GM19467 (cell line): ENCODE measurements at regions not wholly inside any gene's neighbourhood (a gene's known extent, or its start where the extent isn't known, plus 50 kb on each side); places are given as distances from the start of the nearest gene placed in this dataset.
"Not testable (repeated sequence)": the region's sequence is repeated elsewhere in the genome, so short reads cannot be mapped to it uniquely, and the experiment has no call there.

Experiments
- ATAC-seq: cut with Tn5 transposase; IDR thresholded peaks from one replicate; pipeline ENCODE4 v1.9.1; 2021; ENCODE audit warnings: mild to moderate bottlenecking, moderate library complexity; ENCODE audit not compliant: unreplicated experiment

GRCh38 chr3:78283994-78284393, 1244.1 kb downstream of the ROBO2 start:
- no peak for ATAC-seq

- no peak for ATAC-seq
Observed at GRCh38 chr3:78285032-78285728, 1245.3 kb downstream of the ROBO2 start.

DNA sequence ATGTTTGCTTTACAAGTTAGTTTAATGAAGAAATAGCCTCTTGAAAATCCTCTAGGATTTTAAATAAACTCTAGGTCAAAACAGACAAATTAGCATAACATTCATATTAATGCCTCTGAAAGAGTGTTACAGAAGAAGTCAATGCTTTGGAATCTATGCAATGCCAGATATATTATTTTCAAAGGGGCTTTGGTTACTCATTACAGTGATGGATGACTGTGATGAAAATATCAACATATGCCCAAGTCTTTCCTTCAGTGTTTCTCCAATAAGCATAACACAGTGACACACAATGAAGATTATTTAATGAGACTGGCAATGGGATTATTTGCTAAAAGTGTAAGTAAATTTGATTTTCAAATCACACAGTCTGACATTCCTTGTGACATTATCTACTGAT, 1247.2 kb downstream of the ROBO2 start:
- no peak for ATAC-seq

- ATAC-seq, result no peak
Observed at GRCh38 chr3:78293284-78293683, 1253.4 kb downstream of the ROBO2 start.

DNA sequence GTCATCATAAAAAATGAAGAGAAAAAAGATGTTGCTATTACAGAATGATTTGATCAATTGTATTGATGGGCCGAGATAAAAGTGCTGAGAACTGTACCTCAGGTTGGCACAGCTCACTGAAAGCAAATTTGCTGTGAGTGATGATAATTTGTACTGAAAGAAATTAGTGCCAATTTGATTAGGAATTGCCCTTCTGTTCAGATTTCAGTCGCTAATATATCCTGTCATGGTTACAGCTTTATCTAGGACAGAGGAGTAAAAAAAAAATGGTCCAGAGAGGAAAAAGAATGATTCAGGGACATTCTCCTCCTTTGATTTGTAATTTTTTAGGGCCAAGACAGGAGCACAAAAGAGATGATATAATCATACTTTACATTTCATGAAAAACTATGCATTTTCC, 1264.2 kb downstream of the ROBO2 start:
- ATAC-seq, result no peak

DNA sequence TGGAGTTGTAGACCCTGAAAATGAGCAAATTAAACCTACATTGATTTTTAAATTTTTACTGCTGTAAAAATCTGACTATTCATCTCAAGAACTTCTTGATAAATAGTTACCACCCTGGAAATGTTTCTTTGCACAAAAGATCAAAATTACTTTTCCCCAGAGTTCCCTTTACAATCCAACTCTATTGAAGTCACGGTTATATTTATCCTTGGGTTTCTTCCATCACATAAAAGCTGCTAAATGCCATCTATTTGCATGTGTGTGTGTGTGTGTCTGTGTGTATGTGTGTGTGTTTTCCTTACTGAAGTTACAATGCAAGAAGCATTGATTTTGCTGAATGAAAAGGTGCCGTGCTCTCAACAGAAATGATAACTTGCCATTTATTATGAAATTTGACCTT, 1273.0 kb downstream of the ROBO2 start:
- ATAC-seq, result no peak

DNA sequence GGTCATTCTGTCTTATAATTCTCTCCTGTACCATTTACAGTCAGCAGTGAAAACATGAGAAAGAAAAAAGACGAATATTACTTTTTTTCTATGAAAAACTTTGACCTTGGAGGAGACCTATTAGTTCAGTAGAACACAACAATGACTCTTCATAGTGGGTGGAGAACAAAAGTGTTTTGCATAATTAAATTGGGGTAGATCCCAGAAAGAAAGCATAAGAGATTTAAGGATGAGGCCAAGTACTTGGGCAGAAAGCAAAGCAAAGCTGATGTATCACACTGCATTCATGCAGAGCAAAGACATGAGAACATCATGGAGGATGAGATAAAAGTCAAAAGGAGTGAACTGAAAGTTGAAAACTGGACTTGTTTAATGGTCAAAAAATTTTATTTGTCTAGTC, 1273.4 kb downstream of the ROBO2 start:
- no peak for ATAC-seq

DNA sequence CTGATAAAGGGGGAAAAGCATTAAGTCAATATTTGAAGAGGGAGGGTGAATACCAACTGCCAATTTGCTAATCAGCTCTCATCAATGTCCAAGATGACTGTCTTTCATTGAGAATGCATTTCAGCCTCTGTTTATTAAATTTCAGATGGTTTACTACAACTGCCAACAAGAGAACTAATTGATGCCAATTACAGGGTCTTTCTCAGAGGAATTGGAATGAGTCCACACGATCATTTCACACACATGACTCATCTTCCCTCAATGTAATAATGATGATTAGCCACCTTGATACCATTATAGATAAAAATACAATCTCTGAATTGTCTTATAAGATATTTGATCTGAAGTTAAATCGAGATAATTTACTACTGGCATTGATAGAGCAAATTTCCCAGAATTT, 1274.4 kb downstream of the ROBO2 start:
- ATAC-seq, result no peak

DNA sequence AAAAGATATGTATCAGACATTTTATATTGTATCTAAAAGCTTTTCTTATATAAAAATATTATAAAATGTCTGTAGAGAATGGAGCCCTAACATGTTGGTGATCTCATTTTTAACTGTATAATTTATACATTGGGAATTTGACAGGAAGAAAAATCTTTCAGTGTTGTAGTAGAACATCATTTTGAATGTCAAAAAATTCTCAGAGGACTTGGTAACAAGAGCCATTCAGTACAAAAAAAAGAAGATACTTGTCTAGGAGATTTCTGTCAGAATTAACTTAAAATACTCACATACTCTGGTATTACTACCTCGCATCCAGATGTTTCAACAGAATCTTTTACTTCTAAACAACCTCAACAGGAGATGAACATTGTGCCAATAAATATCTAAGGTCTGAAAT, 1277.9 kb downstream of the ROBO2 start:
- no peak for ATAC-seq

GRCh38 chr3:78322780-78323179, 1282.9 kb downstream of the ROBO2 start:
- no peak for ATAC-seq

- ATAC-seq, result no peak
Observed at GRCh38 chr3:78337801-78338211, 1297.9 kb downstream of the ROBO2 start.

DNA sequence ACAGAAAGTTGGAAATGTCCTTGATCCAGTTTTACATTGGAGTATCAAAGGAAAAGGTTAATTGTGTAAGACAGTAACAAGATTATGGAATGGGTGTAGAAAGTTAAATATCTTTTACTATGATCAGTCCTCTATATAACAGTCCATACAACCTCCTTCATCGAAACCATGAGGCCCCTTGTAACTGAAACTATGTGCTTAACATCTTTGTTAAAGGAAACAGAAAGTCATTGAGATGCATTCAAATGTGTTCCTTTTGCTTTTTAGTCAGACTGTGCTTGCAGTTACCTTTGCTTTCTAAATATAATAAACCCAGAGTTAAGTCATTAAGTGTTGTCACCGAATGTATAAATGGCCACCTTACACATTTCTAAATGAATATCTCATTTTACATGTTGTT, 1298.5 kb downstream of the ROBO2 start:
- ATAC-seq, result peak; percentile 58

- ATAC-seq, result no peak
Observed at GRCh38 chr3:78343221-78343620, 1303.3 kb downstream of the ROBO2 start.

DNA sequence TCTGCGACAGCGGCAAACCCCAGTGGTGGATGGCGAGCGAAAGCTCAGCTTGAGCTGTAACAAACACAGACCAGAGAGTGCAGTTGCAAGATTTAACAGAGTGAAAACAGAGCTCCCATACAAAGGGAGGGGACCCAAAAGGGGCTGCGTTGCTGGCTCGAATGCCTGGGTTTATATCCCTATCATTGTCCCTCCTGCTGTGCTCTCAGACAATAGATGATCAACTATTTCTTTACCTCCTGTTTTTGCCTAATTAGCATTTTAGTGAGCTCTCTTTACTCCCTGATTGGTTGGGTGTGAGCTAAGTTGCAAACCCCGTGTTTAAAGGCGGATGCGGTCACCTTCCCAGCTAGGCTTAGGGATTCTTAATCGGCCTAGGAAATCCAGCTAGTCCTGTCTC, 1304.4 kb downstream of the ROBO2 start:
- ATAC-seq, result not testable (repeated sequence)

DNA sequence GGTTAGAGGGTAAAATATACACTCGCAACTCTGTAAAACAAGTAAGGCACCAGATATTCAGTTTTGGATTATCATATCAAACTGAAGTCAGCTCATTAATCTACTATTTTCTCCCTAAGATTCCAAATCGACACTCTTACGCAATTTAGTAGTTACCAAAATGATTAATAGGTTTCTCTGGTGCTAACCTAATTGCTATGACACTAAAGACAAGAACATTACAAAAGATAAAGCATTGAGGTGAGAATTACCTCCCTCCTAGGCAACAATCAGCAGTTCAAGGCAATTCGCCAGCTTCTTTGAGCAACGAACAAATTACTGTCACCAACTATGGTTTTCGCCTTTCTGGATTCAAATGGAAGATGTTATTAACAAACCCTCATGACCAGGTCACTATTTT, 1305.0 kb downstream of the ROBO2 start:
- no peak for ATAC-seq

GRCh38 chr3:78347176-78347575, 1307.3 kb downstream of the ROBO2 start:
- no peak for ATAC-seq

DNA sequence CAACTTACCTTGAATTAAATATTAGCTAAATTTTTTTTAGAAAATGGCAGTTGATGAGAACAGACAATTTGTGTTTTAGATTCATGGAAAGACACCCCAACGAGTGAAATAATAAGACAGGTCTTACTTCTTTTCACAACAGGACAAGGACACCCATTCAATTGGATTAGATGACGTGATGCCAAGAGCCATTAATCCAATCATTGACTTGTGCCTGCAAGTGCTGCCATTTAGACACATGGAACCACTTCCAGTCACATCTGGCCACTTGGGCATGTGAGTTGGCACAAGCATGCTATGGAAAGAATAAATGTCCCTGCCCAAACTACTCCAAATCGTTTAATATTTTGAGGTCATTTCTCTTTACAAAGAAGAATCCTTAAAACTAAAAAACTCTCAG, 1308.8 kb downstream of the ROBO2 start:
- no peak for ATAC-seq

- ATAC-seq, result no peak
Observed at GRCh38 chr3:78349571-78349970, 1309.7 kb downstream of the ROBO2 start.

- ATAC-seq, result no peak
Observed at GRCh38 chr3:78351334-78351733, 1311.4 kb downstream of the ROBO2 start.

GRCh38 chr3:78353231-78353630, 1313.3 kb downstream of the ROBO2 start:
- ATAC-seq, result no peak

DNA sequence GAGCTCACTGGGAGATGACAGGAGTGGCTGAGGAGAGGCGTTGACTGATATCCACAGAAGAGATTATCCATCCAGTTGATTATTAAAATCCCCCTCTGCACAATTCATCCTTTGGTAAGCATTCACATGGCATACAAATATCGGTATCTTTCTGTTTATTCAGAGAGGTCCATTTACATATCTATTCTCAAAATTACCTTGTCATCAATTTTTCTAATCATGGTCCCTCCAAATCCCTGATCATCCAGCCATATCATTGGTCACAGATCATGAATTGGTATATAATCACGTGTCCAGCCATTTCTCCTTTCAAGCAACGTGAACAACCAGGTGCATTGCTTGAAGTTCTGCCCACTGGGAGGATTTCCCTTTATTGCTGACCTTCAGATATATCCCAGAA, 1321.0 kb downstream of the ROBO2 start:
- no peak for ATAC-seq

DNA sequence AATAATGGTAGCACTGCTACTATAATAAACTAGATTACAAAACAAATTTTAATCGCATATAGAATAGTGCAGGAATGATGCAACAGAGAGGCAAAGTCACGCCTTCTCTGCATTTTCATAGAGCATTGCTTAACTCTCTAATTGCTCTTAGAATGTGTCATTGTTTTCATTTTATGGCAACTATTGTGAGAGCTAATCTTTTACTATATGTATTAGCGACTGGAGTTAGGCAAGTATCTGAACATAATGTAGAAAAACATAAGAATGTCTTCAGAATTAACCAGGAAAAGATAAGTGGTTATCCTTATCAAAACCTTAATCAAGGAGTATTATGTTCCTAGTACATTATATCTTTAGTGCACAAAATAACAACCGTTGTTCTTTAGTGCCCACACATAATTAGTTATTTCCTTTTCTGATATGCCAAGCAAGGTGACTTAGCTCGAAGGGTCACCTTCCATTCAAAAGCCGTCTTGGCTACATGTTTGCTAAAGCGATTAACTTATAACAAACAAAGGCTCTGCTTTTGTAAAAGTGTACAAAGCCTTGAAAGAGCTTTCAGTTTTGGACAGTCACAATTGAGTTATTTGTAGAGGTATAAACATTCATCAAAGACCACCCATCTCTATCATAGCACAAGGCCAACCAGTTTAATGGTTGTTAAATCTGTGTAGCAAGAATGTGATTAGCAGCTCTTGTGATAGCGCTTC, 1328.9 kb downstream of the ROBO2 start:
- no peak for ATAC-seq

DNA sequence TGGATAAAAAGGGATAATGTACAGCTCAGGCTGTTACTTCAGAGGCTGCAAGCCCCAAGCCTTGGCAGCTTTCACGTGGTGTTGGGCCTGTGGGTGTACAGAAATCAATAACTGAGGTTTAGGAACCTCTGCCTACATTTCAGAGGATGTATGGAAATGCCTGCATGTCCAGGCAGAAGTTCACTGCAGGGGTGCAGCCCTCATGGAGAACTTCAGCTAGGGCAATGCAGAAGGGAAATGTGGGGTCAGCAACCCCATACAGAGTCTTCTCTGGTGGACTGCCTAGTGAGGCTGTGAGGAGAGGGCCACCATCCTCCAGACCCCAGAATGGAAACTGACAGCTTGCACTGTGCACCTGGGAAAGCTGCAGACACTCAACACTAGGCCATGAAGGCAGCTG, 1350.3 kb downstream of the ROBO2 start:
- no peak for ATAC-seq
